AG10803 (cell line): ENCODE measurements at regions not wholly inside any gene's neighbourhood (a gene's known extent, or its start where the extent isn't known, plus 50 kb on each side); places are given as distances from the start of the nearest gene placed in this dataset.

Experiments
- DNase-seq: peaks from one replicate; pipeline ENCODE4 v3.0.0; 2010; ENCODE audit warnings: low read depth
- H3K4me3 ChIP-seq: 2 replicates; pipeline ENCODE4 v1.5.1; 2011; ENCODE audit warnings: mild to moderate bottlenecking, low read length, control low read depth
- TF ChIP-seq, protein P1 (sequence below): conservative IDR thresholded peaks from 2 replicates; pipeline ENCODE4 v1.5.1; 2011; ENCODE audit warnings: mild to moderate bottlenecking, low read length, control low read depth, inconsistent platforms

DNA sequence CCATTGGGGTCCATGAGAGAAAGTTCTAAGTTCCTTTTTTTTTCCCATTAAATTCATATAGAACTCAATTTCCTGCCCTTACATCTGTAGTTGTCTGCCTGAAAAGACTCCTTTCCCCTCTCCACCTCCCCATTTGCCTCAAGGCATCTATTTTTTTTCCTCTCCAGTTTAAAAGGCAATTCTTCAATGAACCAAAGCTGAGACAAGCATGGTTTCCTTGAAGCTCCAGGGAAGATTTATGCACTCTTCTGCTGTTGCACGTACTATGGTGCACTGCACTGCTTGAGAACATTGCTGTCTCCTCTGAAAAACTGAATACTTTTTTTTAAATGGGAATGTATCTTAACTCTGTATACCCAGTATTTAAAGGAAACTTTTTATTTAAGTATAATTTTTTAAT lies 465.2 kb downstream of the CD83 start:
- DNase-seq, result no peak
- H3K4me3 ChIP-seq, result no peak overlapping the region
- TF ChIP-seq, protein P1, sequence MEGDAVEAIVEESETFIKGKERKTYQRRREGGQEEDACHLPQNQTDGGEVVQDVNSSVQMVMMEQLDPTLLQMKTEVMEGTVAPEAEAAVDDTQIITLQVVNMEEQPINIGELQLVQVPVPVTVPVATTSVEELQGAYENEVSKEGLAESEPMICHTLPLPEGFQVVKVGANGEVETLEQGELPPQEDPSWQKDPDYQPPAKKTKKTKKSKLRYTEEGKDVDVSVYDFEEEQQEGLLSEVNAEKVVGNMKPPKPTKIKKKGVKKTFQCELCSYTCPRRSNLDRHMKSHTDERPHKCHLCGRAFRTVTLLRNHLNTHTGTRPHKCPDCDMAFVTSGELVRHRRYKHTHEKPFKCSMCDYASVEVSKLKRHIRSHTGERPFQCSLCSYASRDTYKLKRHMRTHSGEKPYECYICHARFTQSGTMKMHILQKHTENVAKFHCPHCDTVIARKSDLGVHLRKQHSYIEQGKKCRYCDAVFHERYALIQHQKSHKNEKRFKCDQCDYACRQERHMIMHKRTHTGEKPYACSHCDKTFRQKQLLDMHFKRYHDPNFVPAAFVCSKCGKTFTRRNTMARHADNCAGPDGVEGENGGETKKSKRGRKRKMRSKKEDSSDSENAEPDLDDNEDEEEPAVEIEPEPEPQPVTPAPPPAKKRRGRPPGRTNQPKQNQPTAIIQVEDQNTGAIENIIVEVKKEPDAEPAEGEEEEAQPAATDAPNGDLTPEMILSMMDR, result no peak

DNA sequence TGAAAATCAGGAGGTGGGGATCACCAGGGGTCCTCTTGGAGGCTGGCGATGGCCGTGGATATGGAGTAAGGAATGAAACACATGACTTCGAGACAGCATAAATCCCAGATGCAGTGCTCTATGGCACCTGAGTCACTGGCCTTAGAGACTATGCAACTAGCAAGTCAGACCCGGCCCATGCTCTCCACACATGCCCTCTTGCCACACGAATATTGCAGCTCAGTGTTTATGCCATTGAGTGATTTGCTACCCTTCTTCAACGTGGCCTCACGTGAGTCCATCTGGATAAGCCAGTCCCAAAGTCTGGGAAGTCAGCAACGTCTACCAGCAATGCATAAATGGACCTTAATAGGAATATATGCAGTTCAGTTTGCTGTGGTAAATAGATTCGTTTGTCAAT lies 466.3 kb downstream of the CD83 start:
- TF ChIP-seq, protein P1, result no peak
- no peak for DNase-seq
- no peak overlapping the region for H3K4me3 ChIP-seq

DNA sequence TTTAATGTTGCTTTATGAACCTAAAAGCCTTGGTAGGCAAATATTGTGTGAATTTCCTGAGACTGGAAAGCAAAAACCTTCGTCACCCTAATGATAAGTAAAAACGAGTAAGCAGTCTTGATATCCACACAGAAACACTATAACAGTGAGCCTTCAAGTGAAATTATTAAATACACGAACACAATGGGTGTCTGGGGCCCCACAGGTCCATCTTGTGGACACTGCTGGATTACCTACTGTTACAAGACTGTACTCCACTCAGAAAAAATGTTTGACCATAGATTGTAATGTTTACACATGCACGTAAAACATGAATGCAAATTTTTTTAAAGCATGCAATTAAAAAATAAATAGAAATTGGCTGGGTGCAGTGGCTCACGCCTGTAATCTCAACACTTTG lies 466.9 kb downstream of the CD83 start:
- TF ChIP-seq, protein P1, result peak; percentile 22
- H3K4me3 ChIP-seq, result no peak overlapping the region
- DNase-seq, result peak; percentile 6

DNA sequence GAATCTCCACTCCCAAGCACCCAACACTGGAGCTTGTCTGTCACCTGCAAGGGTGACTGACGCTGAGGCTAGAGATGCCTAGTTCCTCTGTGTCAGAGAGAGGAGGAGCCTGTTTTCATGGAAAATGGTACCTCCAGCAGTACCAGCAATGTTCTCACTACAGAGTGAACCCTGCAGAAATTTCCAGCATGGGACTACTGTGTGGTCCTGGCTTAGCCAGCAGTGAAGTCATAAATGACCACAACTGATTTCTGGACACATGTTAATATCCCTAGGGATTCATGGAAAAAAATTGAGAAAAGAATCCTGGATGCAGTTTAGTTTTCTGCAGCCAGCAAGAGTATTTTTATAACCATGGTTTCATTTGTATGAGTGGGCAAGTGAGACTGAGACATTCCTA lies 468.1 kb downstream of the CD83 start:
- no peak overlapping the region for H3K4me3 ChIP-seq
- DNase-seq, result no peak
- TF ChIP-seq, protein P1, result no peak

DNA sequence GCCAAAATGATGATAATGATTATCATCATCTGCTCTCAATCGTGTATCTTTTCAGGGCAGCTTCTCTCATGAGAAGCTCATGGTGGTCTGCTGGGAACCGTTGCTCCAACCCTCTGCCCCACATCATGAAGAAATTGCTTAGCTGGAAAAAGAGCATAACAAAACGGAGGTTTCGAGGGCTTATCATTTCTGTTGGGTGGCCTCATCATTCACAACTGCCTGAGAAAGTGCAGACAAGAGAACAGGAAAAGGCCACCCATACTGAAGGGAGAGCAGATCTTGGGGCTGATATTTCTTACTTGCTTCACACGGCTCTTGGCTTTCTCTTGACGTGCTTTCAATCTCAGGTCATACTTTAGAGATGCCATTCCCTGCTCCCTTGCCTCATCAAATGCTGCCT lies 471.6 kb downstream of the CD83 start:
- TF ChIP-seq, protein P1, result no peak
- no peak overlapping the region for H3K4me3 ChIP-seq
- DNase-seq, result no peak

DNA sequence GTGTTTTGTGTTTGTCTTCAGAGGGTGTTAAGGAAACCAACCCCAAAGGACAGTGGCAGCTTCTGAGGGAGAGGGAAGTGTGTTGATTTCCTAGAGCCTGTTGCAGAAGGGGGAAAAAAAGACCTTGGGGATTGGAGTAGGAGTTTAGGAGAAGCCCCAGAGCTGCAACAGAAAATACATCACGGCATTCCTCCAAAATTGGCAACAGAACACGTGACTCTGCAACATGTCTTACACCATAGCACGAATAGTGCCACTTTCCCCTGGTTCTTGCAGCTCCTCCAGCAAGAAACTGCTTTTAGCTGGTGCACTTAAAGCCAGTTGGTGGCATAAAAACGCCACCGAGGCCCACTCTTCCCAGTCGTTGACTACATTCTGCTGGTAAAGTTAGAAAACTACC lies 473.0 kb downstream of the CD83 start:
- H3K4me3 ChIP-seq, result no peak overlapping the region
- no peak for DNase-seq
- TF ChIP-seq, protein P1, result no peak

DNA sequence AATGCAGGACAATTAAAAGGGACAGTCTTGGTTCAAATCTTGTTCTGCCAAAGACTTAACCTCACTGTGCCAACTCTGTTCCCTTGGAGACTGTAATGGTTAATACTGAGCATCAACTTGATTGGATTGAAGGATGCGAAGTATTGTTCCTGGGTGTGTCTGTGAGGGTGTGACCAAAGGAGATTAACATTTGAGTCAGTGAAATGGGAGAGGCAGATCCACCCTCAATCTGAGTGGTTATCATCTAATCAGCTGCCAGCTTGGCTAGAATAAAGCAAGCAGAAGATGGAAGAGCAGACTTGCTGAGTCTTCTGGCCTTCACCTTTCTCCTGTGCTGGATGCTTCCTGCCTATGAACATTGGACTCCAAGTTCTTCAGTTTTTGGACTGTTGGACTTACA lies 474.4 kb downstream of the CD83 start:
- TF ChIP-seq, protein P1, result no peak
- DNase-seq, result no peak
- no peak overlapping the region for H3K4me3 ChIP-seq
